HS-27A (cell line): ENCODE measurements at regions not wholly inside any gene's neighbourhood (a gene's known extent, or its start where the extent isn't known, plus 50 kb on each side); places are given as distances from the start of the nearest gene placed in this dataset.

ENCODE experiments used
- DNase-seq: peaks from one replicate; pipeline ENCODE4 v3.0.0-alpha.2; 2012; ENCODE audit warnings: low read depth, missing footprints

- DNase-seq, result no peak
Measured at GRCh38 chr10:29026802-29027580, 261.9 kb upstream of the LYZL1 start.

- DNase-seq, result no peak
Measured at GRCh38 chr10:29028486-29028885, 260.4 kb upstream of the LYZL1 start.

- DNase-seq, result no peak
Measured at GRCh38 chr10:29030900-29031299, 258.0 kb upstream of the LYZL1 start.

- DNase-seq, result no peak
Measured at GRCh38 chr10:29032169-29032568, 256.7 kb upstream of the LYZL1 start.

GRCh38 chr10:29033311-29033940 lies 255.4 kb upstream of the LYZL1 start:
- DNase-seq, result no peak

GRCh38 chr10:29034592-29034991 lies 254.3 kb upstream of the LYZL1 start:
- DNase-seq, result no peak

- DNase-seq, result no peak
Measured at GRCh38 chr10:29035721-29036120, 253.1 kb upstream of the LYZL1 start.

DNA sequence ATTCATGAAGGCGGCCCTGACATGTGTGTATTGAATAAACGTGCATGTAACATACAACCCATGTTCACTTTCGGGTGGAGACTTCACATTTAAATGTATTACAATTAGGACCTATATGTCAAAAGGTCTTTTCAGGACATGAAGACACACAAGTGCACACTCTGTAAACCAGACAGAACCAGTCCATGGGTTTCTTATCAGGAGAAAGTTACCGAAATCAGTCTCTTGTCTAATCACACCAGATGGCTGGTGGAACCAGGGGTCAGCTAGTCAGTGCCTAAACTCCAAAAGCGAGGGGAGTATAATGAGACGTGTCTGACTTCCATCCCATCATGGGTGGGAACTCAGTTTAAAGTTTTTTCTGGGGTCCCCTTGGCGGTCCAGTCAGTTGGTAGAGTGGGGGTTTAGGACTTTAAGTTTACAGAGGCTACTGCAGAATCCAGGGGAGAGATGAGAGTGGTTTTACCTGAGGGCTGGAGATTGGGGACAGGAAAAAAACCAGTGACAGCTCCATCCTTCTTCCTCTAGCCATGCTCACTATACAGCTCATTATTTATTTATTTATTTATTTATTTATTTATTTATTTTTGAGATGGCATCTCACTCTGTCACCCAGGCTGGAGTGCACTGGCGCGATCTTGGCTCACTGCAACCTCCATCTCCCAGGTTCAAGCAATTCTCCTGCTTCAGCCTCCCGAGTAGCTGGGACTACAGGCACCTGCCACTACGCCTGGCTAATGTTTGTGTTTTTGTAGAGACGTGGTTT lies 251.3 kb upstream of the LYZL1 start:
- DNase-seq, result no peak

DNA sequence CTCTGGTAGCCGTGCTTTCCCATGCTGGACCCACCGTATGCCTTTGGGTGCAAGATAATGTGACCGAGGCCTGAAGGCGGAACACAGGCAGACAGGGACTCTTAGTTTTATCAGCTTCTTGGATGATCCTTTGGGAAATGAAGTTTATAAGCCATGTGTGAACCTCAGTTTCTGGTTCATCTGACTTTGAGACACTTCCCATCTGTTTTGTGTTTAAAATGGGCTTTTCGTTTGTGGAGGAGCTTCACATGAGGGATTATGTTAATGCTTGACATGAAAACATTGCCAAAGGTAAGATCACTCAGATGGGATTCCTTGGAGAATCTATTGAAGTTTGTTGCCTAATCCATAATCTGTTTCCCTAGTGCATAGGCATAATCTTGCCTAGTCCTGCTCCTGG lies 249.8 kb upstream of the LYZL1 start:
- DNase-seq, result no peak

DNA sequence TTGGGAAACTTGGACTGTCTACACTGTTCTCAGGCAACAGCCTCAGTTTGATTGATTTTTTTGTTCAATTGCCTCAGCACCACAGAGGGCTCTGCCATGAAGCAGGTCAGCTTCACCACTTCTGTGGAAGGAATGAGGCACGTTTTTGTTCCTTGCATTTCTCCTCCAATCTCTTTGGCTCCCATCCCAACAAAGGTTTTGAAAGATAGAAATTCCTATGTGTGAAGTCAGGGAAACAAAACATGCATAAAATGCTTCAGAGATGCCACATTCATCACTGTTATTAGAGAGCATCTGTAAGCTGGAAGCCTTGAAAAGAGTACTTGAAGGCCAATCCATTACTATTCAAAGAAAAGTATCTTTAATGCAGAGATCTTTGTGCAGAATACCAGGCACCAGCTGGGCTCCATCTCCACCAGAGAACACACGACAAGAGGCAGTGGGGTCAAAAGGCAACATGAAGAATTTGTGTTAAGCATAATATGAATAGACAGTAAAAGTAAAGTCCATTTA lies 249.1 kb upstream of the LYZL1 start:
- DNase-seq, result peak; percentile 83

GRCh38 chr10:29041616-29042015 lies 247.3 kb upstream of the LYZL1 start:
- DNase-seq, result no peak

DNA sequence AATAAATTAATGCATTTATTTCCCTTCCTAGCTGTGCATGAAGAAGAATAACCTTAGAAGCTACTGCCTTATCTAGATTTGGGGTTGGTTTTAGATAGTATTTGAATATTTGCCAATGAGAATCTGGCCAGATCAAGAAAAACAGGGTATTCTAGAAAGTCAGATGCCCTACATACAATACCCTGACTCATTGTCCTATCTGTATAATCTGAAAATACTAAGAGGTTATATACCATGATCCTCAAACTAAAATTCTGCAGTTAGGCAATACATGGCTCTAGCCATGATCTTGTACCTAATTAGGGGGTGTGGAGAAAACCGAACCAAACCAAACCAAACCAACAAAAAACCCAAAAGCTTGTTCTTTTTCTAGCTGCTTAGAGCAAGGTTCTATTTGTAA lies 240.4 kb upstream of the LYZL1 start:
- DNase-seq, result no peak

- DNase-seq, result no peak
Measured at GRCh38 chr10:29050081-29050480, 238.8 kb upstream of the LYZL1 start.

DNA sequence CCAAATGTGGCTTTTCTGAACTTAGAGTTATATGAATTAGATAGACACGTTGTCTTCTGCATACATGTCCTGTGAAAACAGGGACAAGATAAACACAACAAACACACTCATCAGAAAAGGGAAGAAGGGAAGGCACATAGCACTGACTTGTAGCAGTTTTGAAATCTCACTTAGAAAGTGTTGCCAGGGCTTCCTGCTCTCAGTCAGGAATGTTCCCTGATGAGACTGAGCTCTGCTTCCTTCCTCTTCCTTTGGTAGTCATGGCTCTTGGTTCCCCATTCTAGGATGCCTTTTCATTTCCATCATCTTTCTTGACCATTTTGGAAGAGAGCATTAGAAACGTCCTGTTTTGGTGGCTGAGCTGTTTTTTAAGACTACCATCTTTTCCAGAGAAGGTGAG lies 233.8 kb upstream of the LYZL1 start:
- DNase-seq, result no peak

GRCh38 chr10:29056729-29057128 lies 232.1 kb upstream of the LYZL1 start:
- no peak for DNase-seq

- DNase-seq, result no peak
Measured at GRCh38 chr10:29057822-29058331, 231.0 kb upstream of the LYZL1 start.

- DNase-seq, result peak; percentile 2
Measured at GRCh38 chr10:29063806-29064644, 224.8 kb upstream of the LYZL1 start.

GRCh38 chr10:29064680-29065079 lies 224.2 kb upstream of the LYZL1 start:
- DNase-seq, result no peak

DNA sequence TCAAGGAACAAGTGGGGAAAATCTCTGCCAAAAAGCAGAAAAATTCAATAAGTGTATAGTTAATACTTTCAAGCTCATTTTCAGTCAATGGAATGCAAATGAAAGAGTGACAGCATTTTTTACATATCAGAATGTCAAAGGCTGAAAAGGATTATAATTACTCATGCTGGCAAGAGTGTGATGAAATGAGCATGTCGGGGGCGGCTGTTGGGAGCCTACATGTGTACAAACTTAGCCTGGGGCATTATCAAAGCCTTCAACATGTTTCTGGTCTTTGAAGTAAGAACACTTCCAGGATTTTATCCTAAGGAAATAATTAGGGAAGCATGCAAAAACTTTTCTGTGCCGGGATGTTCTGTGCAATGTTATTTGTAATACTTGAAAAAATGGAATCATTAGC lies 221.7 kb upstream of the LYZL1 start:
- DNase-seq, result peak; percentile 8

DNA sequence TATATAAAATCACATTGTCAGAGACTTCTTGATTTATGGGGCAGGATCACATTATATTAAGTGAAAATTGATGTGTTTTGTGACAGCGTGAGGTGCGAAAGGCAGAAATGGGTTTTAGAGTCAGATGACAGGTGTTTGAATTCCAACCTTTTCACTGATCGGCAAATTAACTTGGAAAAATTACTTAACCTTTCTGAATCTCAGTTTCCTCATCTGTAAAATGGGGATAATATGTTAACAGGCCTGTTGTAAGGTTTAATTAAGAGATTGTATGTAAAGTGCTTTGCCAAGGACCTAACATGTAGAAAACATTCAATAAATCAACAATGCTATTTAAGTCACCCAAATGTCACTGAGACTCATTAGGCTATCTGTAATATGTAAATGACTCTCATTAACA lies 221.2 kb upstream of the LYZL1 start:
- DNase-seq, result no peak

- DNase-seq, result no peak
Measured at GRCh38 chr10:29068302-29068701, 220.6 kb upstream of the LYZL1 start.

DNA sequence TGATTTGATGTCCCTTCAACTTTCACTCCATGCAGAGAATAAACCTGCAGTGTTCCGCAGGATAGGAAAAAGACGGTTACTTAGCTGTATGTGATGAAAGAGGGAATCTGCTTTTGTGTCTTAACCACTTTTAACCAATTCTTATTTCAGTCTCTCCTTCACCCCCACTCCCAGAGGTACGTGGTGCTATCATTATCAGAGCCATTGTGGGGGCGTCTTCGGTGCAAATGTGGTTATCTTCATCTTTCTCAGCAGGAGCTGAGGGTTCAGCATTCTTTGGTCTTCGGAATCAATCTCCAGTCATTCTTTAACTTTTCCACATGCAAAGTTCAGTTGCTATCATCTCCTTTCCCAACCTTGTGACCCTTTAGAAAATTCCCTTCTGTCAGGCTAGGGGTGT lies 219.9 kb upstream of the LYZL1 start:
- no peak for DNase-seq
